Activated CD4-positive, alpha-beta T cell treated with anti-CD3 and anti-CD28 coated beads, Interleukin-2, amount 50 U/mL, for 1 hour (primary cell): ENCODE measurements at regions not wholly inside any gene's neighbourhood (a gene's known extent, or its start where the extent isn't known, plus 50 kb on each side); places are given as distances from the start of the nearest gene placed in this dataset.
"Not testable (repeated sequence)": the region's sequence is repeated elsewhere in the genome, so short reads cannot be mapped to it uniquely, and the experiment has no call there.

Source experiments
- DNase-seq: peaks from one replicate; pipeline ENCODE4 v3.0.0-alpha.2; 2020

DNA sequence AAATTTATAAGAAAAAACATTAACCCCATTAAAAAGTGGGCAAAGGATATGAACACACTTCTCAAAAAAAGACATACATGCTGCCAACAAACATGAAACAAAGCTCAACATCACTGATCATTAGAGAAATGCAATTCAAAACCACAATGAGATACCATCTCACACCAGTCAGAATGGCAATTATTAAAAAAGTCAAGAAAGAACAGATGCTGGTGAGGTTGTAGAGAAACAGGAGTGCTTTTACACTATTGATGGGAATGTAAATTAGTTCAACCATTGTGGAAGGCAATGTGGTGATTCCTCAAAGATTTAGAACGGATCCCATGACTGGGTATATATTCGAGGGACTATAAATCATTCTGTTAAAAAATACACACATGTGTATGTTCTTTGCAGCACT is 1665.5 kb downstream of the BRINP3 start:
- not testable (repeated sequence) for DNase-seq

- DNase-seq = not testable (repeated sequence)
These were observed 1664.7 kb downstream of the BRINP3 start for GRCh38 chr1:188812836-188813573.

GRCh38 chr1:188817814-188818213 is 1659.8 kb downstream of the BRINP3 start:
- no peak for DNase-seq

DNA sequence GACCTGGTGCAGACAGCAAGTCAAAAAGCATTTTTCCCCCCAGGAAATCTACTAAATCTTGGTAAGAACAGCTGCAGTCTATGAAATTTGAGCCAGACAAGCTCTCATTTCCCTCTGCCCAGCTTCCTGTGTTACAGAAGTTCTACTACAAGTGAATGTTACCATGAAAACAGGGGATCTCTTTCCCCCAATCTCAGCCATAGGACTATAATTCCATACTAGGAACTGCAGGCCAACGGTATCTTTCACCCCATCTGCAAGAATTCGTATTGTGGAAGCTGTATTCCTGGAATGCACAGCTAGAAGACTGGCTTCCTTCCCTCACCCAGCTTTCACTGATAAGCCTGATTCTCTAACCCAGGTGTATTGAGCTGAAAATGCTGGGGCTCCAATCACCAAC is 1655.4 kb downstream of the BRINP3 start:
- no peak for DNase-seq

DNA sequence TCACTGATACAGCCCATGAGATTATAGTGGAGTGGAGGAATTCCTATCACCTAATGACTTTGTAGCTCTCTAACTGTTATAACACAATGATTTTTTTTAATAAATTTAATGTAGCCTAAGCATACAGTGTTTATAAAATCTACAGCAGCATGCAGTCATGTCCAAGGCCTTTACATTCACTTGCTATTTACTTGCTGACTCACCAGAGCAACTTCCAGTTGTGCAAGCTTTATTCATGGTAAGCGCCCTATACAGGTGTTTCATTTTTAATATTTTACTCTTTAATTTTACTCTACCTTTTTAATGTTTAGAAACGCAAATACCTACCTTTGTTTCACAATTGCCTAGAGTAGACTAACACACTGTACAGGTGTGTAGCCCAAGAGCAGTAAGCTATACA is 1652.2 kb downstream of the BRINP3 start:
- no peak for DNase-seq

DNA sequence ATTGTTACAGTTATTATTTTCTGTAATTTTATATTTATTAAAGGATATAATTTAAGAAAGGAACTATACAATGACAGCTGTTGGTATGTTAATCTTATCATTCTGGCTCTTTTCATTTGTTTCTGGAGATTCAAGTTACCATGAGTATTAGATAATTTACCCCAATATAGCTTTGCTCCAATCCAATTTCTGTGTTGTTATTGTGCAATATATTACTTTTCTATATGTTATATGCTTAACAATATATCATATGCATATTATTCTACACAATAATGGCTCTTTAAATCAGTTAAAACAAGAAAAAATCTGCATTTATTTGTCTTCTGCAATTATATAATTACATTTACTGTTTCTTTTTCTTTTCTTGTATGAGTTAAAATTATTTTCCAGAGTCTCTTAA is 1650.9 kb downstream of the BRINP3 start:
- no peak for DNase-seq

GRCh38 chr1:188827400-188827799 is 1650.3 kb downstream of the BRINP3 start:
- DNase-seq = no peak

- DNase-seq = not testable (repeated sequence)
These were observed 1636.5 kb downstream of the BRINP3 start for GRCh38 chr1:188841111-188841696.

- DNase-seq = no peak
These were observed 1631.2 kb downstream of the BRINP3 start for GRCh38 chr1:188846468-188846867.

DNA sequence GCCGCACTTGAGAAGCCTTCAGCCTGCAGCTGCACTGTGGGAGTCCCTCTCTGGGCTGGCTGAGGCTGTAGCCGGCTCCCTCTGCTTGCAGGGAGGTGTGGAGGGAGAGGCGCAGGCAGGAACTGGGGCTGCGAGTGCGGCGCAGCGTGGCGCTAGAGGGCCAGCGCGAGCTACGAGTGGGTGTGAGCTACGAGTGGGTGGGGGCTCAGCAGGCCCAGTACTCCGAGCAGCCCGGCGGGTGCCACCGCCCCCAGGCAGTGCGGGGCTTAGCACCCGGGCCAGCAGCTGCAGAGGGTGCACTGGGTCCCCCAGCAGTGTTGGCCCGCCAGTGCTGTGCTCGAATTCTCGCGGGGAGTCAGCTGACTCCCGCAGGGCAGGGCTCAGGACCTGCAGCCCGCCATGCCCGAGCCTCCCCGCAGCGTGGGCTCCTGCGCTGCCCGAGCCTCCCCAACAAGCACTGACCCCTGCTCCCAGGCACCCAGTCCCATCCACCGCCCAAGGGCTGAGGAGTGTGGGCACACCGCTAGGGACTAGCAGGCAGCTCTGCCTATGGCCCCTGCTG is 1620.1 kb downstream of the BRINP3 start:
- no peak for DNase-seq

- no peak for DNase-seq
These were observed 1610.0 kb downstream of the BRINP3 start for GRCh38 chr1:188867614-188868013.

- DNase-seq = no peak
These were observed 1606.5 kb downstream of the BRINP3 start for GRCh38 chr1:188871164-188871563.

DNA sequence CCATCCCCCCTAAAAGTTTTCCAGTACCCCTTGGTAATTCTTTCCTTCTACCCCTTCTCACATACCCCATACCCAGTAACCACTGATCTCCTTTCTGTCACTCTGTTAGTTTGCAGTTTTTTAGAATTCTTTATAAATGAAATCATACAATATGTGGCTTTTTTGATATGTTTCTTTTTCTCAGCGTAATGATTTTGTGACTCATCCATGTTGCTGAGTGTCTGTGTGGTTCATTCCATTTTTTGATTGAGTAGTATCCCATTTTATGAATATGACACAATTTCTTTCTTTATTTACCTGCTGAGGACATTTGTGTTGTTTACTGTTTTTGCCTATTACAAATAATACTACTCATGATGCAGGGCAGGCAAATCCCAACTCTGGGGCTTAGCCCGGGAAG is 1605.3 kb downstream of the BRINP3 start:
- DNase-seq = no peak

GRCh38 chr1:188877668-188878067 is 1600.0 kb downstream of the BRINP3 start:
- DNase-seq = no peak

DNA sequence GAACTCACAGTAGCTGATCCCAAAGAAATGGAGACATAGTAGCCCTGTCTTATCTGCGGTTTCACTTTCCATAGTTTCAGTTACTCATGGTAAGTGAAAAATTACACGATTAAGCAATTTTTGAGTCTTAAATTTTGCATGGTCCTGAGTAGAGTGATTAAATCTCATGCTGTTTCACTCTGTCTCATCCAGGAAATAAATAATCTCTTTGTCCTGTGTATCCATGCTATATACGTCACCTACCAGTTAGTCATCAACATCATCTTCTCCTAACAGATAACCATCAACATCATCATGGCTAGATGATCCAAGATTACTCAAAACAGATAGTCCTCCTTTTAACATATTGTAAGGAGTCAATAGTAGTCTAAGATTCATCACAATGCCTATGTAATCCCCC is 1589.3 kb downstream of the BRINP3 start:
- no peak for DNase-seq

GRCh38 chr1:188889166-188889565 is 1588.5 kb downstream of the BRINP3 start:
- DNase-seq = no peak

- DNase-seq = no peak
These were observed 1585.7 kb downstream of the BRINP3 start for GRCh38 chr1:188891958-188892357.

DNA sequence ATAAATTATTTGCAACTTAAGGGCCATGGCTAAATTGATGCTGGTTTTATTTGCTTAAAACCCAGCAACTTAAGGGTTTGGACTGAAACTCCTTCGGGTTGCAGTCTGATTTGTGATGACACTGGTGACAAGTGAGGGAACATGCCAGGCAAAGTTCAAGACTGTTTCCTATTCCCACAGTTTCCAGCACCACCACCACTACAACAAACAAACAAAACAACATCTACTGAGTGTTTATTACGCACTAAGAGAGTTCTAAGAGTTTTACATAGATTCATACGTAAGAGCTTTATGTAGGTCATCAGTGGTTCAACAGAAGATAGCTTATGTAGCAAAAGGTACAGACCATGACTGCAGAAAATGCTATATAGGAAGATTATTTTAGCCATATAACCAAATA is 1582.1 kb downstream of the BRINP3 start:
- DNase-seq = no peak

GRCh38 chr1:188903241-188903640 is 1574.4 kb downstream of the BRINP3 start:
- DNase-seq = no peak

- DNase-seq = no peak
These were observed 1573.5 kb downstream of the BRINP3 start for GRCh38 chr1:188904201-188904600.

DNA sequence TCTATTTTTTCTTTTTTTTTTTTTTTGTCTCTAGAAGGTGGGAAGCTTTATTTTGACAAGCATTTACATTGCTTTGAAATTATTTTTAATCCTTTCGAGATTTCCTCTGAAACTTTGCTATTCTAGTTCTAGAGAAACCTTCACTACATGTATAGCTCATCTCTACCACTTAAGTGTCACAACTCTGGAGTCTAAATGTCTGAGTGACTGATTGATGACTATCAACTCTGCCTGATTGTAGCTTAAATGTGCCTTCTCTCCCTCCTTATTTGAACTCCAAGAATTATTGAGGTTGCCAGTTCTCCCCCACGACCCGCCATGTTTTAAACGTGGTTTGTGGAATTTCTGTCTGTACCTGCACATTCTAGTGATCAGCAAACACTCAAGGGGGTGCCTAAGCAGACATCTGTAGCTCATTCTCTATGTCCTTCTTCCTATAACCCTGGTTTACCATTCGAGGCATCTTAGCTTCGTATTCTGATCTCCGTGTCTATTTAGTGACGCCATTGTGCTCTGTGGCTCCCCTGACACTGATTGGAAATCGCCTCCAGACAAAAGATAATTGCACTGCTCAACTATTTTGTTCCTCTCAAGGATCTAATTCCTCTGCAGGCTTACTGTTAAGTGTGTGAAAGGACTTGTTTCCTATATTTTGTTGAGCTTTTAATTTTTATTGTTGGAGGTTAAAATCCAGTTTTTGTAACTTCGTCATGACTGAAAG is 1570.6 kb downstream of the BRINP3 start:
- no peak for DNase-seq

GRCh38 chr1:188930382-188930781 is 1547.3 kb downstream of the BRINP3 start:
- no peak for DNase-seq

DNA sequence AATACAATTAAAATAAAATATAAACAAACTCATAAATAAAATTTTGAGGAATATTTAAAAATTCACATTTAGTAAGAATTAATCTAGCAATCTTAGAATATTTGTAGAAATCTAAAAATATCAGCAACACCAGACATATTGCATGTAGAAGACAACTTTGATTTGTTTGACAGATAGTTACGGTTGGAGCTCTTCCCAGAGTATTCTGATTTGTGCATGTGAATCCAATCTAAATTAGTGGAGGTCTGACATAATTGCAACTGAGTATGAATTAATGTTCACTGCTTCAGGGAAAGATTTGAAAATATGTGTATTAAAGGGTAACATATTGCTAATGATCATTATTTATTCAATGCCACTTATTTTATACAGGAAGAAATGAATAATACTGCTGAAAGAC is 1546.2 kb downstream of the BRINP3 start:
- DNase-seq = no peak
